ENCODE measurements at regions not wholly inside any gene's neighbourhood (a gene's known extent, or its start where the extent isn't known, plus 50 kb on each side); places are given as distances from the start of the nearest gene placed in this dataset.

DNA sequence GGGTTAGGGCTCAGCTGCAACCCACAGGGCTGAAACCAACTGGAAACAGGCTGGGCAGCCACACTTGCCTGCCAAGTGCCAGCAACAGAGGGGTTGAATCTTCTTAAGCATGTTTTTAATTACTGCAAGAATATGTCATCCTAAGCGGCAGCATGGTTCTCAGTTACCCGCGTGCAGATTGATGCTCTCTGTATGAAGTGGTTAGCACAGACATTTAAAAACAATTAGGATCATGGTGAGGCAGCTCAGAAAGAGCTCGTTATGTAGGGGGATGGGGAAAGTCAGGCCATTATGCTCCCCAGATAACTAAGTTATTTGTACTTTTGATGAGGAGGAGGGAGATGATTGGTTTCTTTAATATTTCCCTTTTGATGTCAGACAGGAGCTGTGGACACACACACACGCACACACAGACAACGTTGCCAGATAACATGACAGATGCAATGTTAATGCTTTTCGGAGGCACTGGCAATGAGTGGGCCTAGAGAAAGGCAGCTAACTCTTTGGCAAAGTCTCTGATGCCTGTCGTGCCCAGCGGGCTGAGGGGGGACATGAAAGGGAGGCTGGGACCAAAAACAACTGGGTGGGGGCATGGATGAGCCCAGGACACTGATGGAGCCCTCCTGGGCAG, 389.7 kb downstream of the NXPE2 start:
- 0 to 100% (median 49%) methylated on average over 1 to 8 of the region's 9 CpGs; no CpG with 5 or more reads in 1 of the 10 experiments for WGBS, 10 experiments
- in situ Hi-C loops (cut with MboI; ENCODE audit: low pct_unique_long_range_greater_than_20kb in 2 of 9, low sequenced_read_pairs in 9 of 9, unreplicated experiment in 9 of 9): no loop called here
- ATAC-seq (replicated peaks in 6 of 8): peak in 1 of 8 experiments; percentile 45
- Histone ChIP-seq H3K4me3 (no peak overlapping the region), H3K4me1 (replicated peaks in 1 of 2) (peaks cover 20 to 22% of the 10 kb centered on the region in 2 donors), H3K27ac (no peak overlapping the region)

DNA sequence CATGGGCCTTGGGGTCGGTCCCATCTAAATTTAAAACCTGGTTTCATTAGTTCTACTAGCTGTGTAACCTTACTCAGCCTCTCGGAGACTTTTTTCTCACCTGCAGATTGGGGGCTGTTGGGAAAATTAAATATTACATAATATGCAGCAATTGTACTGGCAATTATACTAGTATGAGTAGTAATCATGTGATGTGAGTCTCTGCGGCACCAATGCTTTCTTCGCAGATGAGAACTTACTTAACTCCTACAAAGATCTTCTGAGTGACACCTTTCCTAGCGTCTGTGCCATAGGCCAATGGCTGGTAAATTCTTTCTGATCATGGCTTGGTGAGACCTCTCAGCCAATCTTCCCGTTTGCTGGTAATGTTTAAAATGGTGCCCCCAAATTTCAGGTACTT, 391.3 kb downstream of the NXPE2 start:
- in situ Hi-C loops (cut with MboI; ENCODE audit: low pct_unique_long_range_greater_than_20kb in 2 of 9, low sequenced_read_pairs in 9 of 9, unreplicated experiment in 9 of 9): no loop called here
- Histone ChIP-seq H3K27ac (no peak overlapping the region), H3K4me3 (no peak overlapping the region), H3K4me1 (replicated peaks in 1 of 2) (peaks cover 23 to 27% of the 10 kb centered on the region in 2 donors)
- 13 to 100% (median 100%) methylated on average over 1 to 6 of the region's 6 CpGs; no CpG with 5 or more reads in 3 of the 10 experiments for WGBS, 10 experiments
- no peak for ATAC-seq (replicated peaks in 6 of 8)

DNA sequence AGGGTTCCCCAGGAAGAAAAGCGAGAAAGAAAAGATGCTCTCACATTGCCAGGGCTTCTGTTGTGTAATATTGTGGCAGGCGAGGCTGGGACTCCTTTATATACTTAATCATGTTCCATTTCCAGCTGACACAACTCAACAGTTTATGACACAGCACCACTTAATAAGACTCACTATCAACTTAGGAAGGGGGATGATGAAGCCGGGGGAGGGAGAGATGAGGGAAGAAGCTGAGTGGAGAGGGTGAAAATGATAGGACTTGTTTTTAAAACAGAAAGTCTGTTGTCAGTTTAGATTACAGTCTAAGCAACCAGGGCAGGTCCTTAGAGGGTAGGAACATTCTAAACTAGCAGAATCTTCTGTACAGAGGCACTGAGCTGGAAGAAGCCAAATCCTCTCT, 397.0 kb downstream of the NXPE2 start:
- in situ Hi-C loops (cut with MboI; ENCODE audit: low pct_unique_long_range_greater_than_20kb in 2 of 9, low sequenced_read_pairs in 9 of 9, unreplicated experiment in 9 of 9): no loop called here
- Histone ChIP-seq H3K27ac (no peak overlapping the region), H3K4me1 (replicated peaks in 1 of 2) (peaks cover 17 to 23% of the 10 kb centered on the region in 2 donors), H3K4me3 (no peak overlapping the region)
- 0 to 100% (median 86%) methylated on average over 1 to 3 of the region's 3 CpGs; no CpG with 5 or more reads in 3 of the 10 experiments for WGBS, 10 experiments
- peak in 1 of 8 experiments; percentile 31 for ATAC-seq (replicated peaks in 6 of 8)

DNA sequence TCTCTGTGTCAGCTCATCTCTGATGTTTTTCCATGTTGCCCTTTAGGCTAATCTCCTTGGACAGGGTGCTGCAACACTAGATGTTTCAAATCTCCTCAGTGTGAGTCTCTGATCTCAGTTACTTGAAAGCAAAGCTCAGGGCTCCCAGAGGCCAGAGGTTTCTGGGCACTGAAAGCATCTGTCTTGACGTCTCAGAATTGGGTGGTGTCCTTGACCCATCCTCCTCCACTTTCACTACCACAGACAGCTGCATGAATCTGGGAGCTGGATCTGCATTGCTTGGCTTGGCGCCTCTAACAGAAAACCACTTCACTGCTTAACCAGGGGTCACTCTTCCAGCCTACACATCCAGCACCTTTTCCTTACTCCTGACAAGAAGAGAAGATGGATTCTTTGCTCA, 399.4 kb downstream of the NXPE2 start:
- no peak overlapping the region for H3K4me3 ChIP-seq
- in situ Hi-C loops (cut with MboI; ENCODE audit: low pct_unique_long_range_greater_than_20kb in 2 of 9, low sequenced_read_pairs in 9 of 9, unreplicated experiment in 9 of 9): no loop called here

DNA sequence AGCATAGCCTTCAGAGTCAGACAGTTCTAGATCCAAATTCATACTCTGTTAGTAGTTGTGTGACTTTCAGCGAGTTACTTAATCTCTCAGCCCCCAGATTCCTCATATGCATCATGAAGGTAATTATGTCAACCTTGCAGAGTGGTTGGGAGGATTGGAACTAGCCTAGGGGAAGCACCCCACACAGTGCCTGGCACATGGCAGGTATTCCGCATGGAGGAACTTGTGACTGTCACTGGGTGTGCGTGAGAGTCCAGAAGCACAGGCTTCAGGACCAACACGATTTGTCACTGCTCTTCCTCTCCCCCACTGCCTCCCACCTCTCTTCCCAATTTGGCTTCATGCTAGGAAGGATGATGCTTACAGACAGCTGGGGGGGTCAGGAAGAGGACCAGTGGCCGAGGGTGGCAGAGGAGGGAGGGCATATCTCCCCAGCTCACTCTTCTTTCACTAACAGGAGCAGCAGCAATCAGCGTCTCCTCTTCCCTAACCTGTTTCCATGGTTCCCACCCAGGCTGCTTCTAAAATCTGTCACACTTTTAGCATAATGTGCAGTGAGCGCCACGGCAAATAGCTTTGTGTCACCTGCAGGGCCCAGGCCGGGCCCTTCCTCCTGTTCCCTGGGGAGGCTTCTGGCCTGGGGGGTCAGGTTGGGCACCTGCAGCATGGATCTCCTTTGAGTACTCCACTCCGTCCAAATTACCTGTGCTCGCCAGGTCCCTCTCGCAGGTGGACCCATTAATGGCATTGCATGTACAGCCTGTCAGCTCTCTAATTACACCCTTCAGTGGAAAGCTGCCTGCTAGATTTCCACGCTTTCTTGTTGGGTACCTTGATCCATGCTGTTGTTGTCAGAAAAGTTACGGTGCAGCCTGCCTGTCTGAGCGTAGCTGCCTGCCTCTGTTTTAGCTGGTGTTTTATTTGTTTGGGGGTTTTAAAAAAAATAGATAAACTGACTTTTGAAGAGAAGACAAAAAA, 400.4 kb downstream of the NXPE2 start:
- ATAC-seq (replicated peaks in 6 of 8): peak in 5 of 8 experiments; percentile 66 to 84 (median 69)
- in situ Hi-C loops (cut with MboI; ENCODE audit: low pct_unique_long_range_greater_than_20kb in 2 of 9, low sequenced_read_pairs in 9 of 9, unreplicated experiment in 9 of 9): no loop called here
- Histone ChIP-seq H3K4me1 (replicated peaks in 1 of 2) (peaks cover 19 to 21% of the 10 kb centered on the region in 2 donors), H3K4me3 (no peak overlapping the region), H3K27ac (no peak overlapping the region)
- WGBS, 10 experiments: 7 to 76% (median 35%) methylated on average over 2 to 10 of the region's 15 CpGs; no CpG with 5 or more reads in 1 of the 10 experiments

More for the DNA sequence above, 399.4 kb downstream of the NXPE2 start:
- no peak for ATAC-seq (replicated peaks in 6 of 8)
- Histone ChIP-seq H3K27ac (no peak overlapping the region), H3K4me1 (replicated peaks in 1 of 2) (peaks cover 23 to 25% of the 10 kb centered on the region in 2 donors)
- 0 to 80% (median 33%) methylated on average over 1 to 2 of the region's 2 CpGs; no CpG with 5 or more reads in 5 of the 10 experiments for WGBS, 10 experiments

DNA sequence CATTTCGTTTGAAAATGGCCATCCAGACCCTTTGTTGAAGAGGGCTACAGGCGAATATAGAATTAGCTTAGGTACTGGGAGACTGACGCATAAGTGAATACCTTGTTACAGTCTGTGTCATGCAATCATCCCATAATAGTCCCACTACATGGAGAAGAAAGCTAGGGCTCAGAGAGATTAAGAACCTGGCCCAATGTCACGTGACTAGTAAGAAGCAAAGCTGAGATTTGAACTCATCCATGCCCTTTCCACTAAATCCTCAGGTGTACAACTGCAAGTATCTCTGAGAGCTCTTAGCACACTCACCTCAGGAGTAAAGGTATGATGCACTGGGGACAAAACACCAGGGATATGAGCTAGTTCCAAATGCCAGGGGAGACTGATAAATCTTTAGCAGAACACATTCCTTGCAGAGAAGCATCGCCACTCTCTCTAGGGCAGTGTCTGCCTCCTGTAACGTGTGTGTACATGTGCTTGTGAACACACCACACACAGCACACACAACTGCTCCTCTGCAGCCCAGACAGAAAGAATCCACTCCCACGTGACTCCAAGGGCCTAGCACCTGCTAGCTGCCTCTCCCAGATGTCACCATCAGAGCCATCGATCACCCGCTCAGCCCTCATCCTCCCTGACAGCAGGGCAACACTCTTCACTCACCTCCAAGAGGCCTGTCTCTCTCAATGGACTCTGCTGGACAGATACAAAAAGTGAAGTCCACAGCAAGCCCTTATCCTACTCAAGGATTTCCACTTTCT, 402.8 kb downstream of the NXPE2 start:
- peak in 5 of 8 experiments; percentile 37 to 74 (median 63) for ATAC-seq (replicated peaks in 6 of 8)
- no peak overlapping the region for H3K27ac ChIP-seq
- in situ Hi-C loops (cut with MboI; ENCODE audit: low pct_unique_long_range_greater_than_20kb in 2 of 9, low sequenced_read_pairs in 9 of 9, unreplicated experiment in 9 of 9): no loop called here
- peaks cover 19 to 36% of the 10 kb centered on the region in 2 donors for H3K4me1 ChIP-seq (replicated peaks in 1 of 2)
- 0 to 100% (median 84%) methylated on average over 1 to 6 of the region's 9 CpGs; no CpG with 5 or more reads in 2 of the 10 experiments for WGBS, 10 experiments
- no peak overlapping the region for H3K4me3 ChIP-seq

DNA sequence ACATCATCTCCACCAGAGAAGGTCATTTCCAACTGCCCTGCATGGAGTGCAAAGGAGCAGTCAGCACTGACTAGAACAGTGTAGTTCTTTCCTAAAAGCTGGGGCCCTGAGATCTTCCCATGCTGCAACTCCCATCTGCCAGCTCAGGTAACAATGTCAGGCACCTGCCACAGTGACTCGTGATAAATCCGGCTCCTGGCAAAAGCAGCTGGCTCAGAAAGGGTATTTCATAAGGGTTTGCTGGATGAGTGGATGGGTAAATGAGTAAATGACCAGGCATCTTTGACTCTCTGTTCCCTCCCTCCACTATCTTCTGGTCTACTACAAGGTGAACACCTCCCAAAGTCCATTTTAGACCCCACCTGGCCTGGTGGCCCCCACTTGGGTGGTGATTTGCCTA, 403.6 kb downstream of the NXPE2 start:
- no peak for ATAC-seq (replicated peaks in 6 of 8)
- Histone ChIP-seq H3K4me3 (no peak overlapping the region), H3K4me1 (replicated peaks in 1 of 2) (peaks cover 19 to 36% of the 10 kb centered on the region in 2 donors), H3K27ac (no peak overlapping the region)
- 33 to 100% (median 73%) methylated on average over 1 to 2 of the region's 2 CpGs; no CpG with 5 or more reads in 5 of the 10 experiments for WGBS, 10 experiments
- in situ Hi-C loops (cut with MboI; ENCODE audit: low pct_unique_long_range_greater_than_20kb in 2 of 9, low sequenced_read_pairs in 9 of 9, unreplicated experiment in 9 of 9): no loop called here

DNA sequence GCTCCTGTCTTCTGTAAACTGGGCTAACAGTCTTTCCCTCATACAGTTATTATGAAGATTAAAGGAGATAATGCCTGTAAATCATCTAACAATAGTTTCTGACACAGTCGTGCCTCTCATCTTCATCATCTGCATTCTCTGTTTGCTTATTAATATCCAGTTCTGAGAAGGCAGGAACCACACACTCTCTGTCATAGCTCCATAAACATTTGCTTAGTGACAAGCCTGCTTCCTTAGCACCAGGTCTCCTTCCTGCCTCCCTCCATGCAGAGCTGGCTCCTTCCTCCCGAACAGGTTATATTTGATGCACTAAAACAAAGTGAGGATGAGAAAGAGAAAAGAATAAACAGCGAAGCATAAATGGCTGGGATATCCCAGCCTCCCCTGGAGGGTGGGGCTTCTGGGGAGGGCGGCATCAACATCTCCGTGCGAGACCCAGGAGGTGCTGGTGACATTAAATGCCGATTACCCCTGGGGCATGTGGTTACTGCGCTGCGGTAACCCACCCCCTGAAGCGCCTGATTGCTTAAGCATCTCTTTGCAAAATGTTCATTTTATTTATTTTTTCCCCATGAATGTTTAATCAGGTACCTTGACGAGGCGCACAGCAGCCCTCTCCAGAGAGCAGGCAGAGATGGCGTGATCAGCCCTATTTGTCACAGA, 404.9 kb downstream of the NXPE2 start:
- 15 to 87% (median 60%) methylated on average over 1 to 7 of the region's 13 CpGs; no CpG with 5 or more reads in 1 of the 10 experiments for WGBS, 10 experiments
- H3K4me1 ChIP-seq (replicated peaks in 1 of 2): peaks cover 12 to 34% of the 10 kb centered on the region in 2 donors
- H3K27ac ChIP-seq: no peak overlapping the region
- in situ Hi-C loops (cut with MboI; ENCODE audit: low pct_unique_long_range_greater_than_20kb in 2 of 9, low sequenced_read_pairs in 9 of 9, unreplicated experiment in 9 of 9): no loop called here
- no peak overlapping the region for H3K4me3 ChIP-seq
- peak in 3 of 8 experiments; percentile 5 to 22 (median 19) for ATAC-seq (replicated peaks in 6 of 8)

DNA sequence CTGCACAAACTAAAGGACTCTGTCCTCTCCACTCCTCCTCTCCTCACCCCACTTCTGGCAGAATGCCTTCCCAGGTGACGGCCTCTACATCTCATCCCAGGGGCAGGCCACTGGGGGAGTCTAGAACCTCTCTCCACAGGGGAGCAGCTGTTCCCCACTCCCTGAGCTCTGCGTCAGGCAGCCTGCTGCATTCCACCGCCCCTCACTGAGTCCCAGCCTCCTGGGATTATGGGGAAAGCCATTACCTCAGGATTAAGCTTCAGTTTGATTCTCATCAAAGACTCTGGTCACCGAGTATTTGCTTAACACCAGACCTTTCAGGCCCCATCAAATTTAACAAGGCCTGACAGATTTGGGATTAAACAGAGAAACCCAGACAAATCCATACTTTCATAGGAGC, 405.9 kb downstream of the NXPE2 start:
- in situ Hi-C loops (cut with MboI; ENCODE audit: low pct_unique_long_range_greater_than_20kb in 2 of 9, low sequenced_read_pairs in 9 of 9, unreplicated experiment in 9 of 9): no loop called here
- Histone ChIP-seq H3K4me3 (no peak overlapping the region), H3K4me1 (replicated peaks in 1 of 2) (peaks cover 3 to 27% of the 10 kb centered on the region in 2 donors), H3K27ac (no peak overlapping the region)
- WGBS, 10 experiments: 0 to 80% (median 43%) methylated on average over 1 to 3 of the region's 4 CpGs; no CpG with 5 or more reads in 3 of the 10 experiments
- ATAC-seq (replicated peaks in 6 of 8): peak in 4 of 8 experiments; percentile 35 to 56 (median 47)

DNA sequence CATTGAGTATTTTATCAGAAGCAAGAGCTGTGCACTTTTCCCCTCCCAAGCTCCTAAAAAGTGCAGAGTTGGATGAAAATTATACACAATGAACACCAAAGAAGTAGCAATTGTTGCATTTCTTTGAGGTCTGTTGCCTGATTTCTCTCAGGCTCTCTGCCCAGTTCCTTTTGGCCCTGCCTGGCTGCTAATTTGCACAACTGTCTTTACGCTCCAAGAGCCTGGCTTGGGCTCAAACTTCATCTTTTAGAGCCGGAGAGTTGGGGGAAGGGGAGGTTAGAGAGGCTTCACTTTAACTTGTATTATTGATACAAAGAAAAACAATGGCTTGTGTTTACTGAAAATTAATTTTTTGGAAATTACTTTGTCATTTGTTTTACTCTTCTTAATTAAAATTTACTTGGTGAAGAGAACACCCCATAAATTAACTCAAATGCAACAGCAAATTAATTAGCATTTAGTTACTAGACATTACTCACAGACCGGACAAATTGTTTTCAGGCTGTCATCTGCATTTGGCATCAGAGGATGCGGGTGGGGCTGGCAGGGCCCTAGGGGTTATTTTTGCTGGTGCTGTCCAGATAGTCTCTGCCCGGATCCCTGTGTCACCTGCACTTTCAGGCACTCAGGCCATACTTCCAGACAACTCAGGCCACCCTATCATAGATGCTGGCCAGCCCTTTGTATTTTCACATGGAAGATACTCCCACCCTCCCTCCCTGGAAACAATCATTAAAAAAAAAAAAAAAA, 407.3 kb downstream of the NXPE2 start:
- in situ Hi-C loops (cut with MboI; ENCODE audit: low pct_unique_long_range_greater_than_20kb in 2 of 9, low sequenced_read_pairs in 9 of 9, unreplicated experiment in 9 of 9): no loop called here
- 0 to 80% (median 25%) methylated on average over 1 to 5 of the region's 5 CpGs; no CpG with 5 or more reads in 2 of the 10 experiments for WGBS, 10 experiments

DNA sequence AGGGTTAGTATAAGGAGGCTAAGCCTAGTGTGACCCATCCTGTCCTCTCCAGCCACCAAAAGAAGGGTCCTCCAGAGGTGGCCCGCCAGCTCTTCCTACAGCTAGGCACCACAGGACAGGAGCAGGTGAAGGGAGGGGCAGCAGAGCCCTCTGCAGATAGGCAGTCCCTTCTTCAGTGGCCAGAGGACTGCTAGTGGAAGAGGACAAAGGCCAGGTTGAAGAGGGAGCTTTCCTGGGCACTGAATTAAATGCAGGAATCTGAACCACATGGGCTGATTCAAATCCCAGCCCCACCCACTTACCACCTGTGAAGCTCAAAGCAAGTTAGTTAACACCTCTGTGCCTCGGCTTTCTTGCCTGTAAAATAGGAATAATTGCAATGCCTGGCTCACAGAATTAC, 409.5 kb downstream of the NXPE2 start:
- H3K4me3 ChIP-seq: no peak overlapping the region
- 17 to 100% (median 100%) methylated on average over 1 of the region's 2 CpGs; no CpG with 5 or more reads in 6 of the 10 experiments for WGBS, 10 experiments
- H3K4me1 ChIP-seq (replicated peaks in 1 of 2): peaks cover 3 to 18% of the 10 kb centered on the region in 2 donors
- ATAC-seq (replicated peaks in 6 of 8): no peak
- H3K27ac ChIP-seq: no peak overlapping the region
- in situ Hi-C loops (cut with MboI; ENCODE audit: low pct_unique_long_range_greater_than_20kb in 2 of 9, low sequenced_read_pairs in 9 of 9, unreplicated experiment in 9 of 9): no loop called here

More for the DNA sequence above, 407.3 kb downstream of the NXPE2 start:
- H3K4me3 ChIP-seq: no peak overlapping the region
- H3K4me1 ChIP-seq (replicated peaks in 1 of 2): peaks cover 3 to 27% of the 10 kb centered on the region in 2 donors
- peak in 3 of 8 experiments; percentile 11 to 90 (median 88) for ATAC-seq (replicated peaks in 6 of 8)
- H3K27ac ChIP-seq: no peak overlapping the region
